Fibroblast of villous mesenchyme (primary cell): ENCODE measurements at regions not wholly inside any gene's neighbourhood (a gene's known extent, or its start where the extent isn't known, plus 50 kb on each side); places are given as distances from the start of the nearest gene placed in this dataset.

ENCODE experiments used
- DNase-seq: peaks from one replicate; pipeline ENCODE4 v3.0.0-alpha.2; 2010; ENCODE audit warnings: low read depth
- H3K4me3 ChIP-seq: 2 replicates; pipeline ENCODE4 v1.5.1; 2011; ENCODE audit warnings: low read depth, mild to moderate bottlenecking, low read length
- CTCF ChIP-seq: IDR thresholded peaks from 2 replicates; pipeline ENCODE4 v1.5.1; 2012; ENCODE audit warnings: low read depth, mild to moderate bottlenecking, low read length; ENCODE audit not compliant: insufficient read depth

- DNase-seq: no peak
- no peak overlapping the region for H3K4me3 ChIP-seq
- no peak for TF ChIP-seq CTCF
Measured at GRCh38 chr16:73616770-73617169, 568.8 kb upstream of the ZFHX3 start.

- DNase-seq: no peak
- TF ChIP-seq CTCF: no peak
- H3K4me3 ChIP-seq: no peak overlapping the region
Measured at GRCh38 chr16:73616166-73616753, 568.3 kb upstream of the ZFHX3 start.

GRCh38 chr16:73615071-73615940 is 567.4 kb upstream of the ZFHX3 start:
- DNase-seq: no peak
- no peak overlapping the region for H3K4me3 ChIP-seq
- TF ChIP-seq CTCF: no peak

GRCh38 chr16:73614131-73614530 is 566.2 kb upstream of the ZFHX3 start:
- no peak for DNase-seq
- H3K4me3 ChIP-seq: no peak overlapping the region
- TF ChIP-seq CTCF: no peak

- no peak for TF ChIP-seq CTCF
Measured at GRCh38 chr16:73610605-73611156, 562.8 kb upstream of the ZFHX3 start.

GRCh38 chr16:73610160-73610559 is 562.2 kb upstream of the ZFHX3 start:
- DNase-seq: no peak
- TF ChIP-seq CTCF: no peak
- no peak overlapping the region for H3K4me3 ChIP-seq

More at GRCh38 chr16:73610605-73611156, 562.8 kb upstream of the ZFHX3 start:
- DNase-seq: no peak
- no peak overlapping the region for H3K4me3 ChIP-seq
